Ishikawa (cell line): ENCODE measurements at regions not wholly inside any gene's neighbourhood (a gene's known extent, or its start where the extent isn't known, plus 50 kb on each side); places are given as distances from the start of the nearest gene placed in this dataset.

Experiments
- CEBPB ChIP-seq: IDR thresholded peaks from 2 replicates; pipeline ENCODE4 v1.6.1; 2012
- EGR1 ChIP-seq: IDR thresholded peaks from 2 replicates; pipeline ENCODE4 v1.6.1; 2012
- REST ChIP-seq: IDR thresholded peaks from 2 replicates; pipeline ENCODE4 v1.6.1; 2012; ENCODE audit warnings: low read depth, mild to moderate bottlenecking
- TF ChIP-seq, protein P1 (sequence below): IDR thresholded peaks from 2 replicates; pipeline ENCODE4 v1.6.1; 2012

GRCh38 chr13:100822871-100823443 is 148.4 kb upstream of the TMTC4 start:
- TF ChIP-seq, protein P1, sequence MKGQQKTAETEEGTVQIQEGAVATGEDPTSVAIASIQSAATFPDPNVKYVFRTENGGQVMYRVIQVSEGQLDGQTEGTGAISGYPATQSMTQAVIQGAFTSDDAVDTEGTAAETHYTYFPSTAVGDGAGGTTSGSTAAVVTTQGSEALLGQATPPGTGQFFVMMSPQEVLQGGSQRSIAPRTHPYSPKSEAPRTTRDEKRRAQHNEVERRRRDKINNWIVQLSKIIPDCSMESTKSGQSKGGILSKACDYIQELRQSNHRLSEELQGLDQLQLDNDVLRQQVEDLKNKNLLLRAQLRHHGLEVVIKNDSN, result no peak
- TF ChIP-seq EGR1 (no peak), REST (no peak), CEBPB (no peak)
